ENCODE measurements at regions not wholly inside any gene's neighbourhood (a gene's known extent, or its start where the extent isn't known, plus 50 kb on each side); places are given as distances from the start of the nearest gene placed in this dataset.

- TF ChIP-seq POLR2AphosphoS5 (IDR thresholded peaks at IDR 0.05) (no peak), EP300 (IDR thresholded peaks at IDR 0.05) (no peak), POLR2A (IDR thresholded peaks at IDR 0.05) (no peak)
- TF ChIP-seq, protein P1, sequence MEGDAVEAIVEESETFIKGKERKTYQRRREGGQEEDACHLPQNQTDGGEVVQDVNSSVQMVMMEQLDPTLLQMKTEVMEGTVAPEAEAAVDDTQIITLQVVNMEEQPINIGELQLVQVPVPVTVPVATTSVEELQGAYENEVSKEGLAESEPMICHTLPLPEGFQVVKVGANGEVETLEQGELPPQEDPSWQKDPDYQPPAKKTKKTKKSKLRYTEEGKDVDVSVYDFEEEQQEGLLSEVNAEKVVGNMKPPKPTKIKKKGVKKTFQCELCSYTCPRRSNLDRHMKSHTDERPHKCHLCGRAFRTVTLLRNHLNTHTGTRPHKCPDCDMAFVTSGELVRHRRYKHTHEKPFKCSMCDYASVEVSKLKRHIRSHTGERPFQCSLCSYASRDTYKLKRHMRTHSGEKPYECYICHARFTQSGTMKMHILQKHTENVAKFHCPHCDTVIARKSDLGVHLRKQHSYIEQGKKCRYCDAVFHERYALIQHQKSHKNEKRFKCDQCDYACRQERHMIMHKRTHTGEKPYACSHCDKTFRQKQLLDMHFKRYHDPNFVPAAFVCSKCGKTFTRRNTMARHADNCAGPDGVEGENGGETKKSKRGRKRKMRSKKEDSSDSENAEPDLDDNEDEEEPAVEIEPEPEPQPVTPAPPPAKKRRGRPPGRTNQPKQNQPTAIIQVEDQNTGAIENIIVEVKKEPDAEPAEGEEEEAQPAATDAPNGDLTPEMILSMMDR (IDR thresholded peaks at IDR 0.05): no peak
These were observed 230.2 kb upstream of the ZC3H15 start for GRCh38 chr2:186255823-186256222.
